ENCODE measurements at regions not wholly inside any gene's neighbourhood (a gene's known extent, or its start where the extent isn't known, plus 50 kb on each side); places are given as distances from the start of the nearest gene placed in this dataset.

GRCh38 chr17:55668312-55668920 is 54.2 kb downstream of the TMEM100 start:
- Histone ChIP-seq H3K4me3 (ENCODE audit: low read length, poor library complexity, severe bottlenecking) (no peak overlapping the region), H3F3A (ENCODE audit: low read depth) (no peaks in the 10 kb centered on the region), H3K36me3 (ENCODE audit: insufficient read depth, low read length) (no peaks in the 10 kb centered on the region), H3K9me3 (ENCODE audit: insufficient read depth, low read depth, low read length) (no peaks in the 10 kb centered on the region), H3K27me3 (ENCODE audit: insufficient read depth, low read length, poor library complexity, severe bottlenecking) (peaks cover 69% of the 10 kb centered on the region), H2AFZ (ENCODE audit: low read length) (no peak overlapping the region), H4K20me1 (ENCODE audit: insufficient read depth, low read length, poor library complexity, severe bottlenecking) (no peaks in the 10 kb centered on the region), H3K9ac (ENCODE audit: low read depth, low read length, poor library complexity, severe bottlenecking) (no peak overlapping the region), H3K9me2 (replicated peaks; ENCODE audit: low read depth, low read length) (no peaks in the 10 kb centered on the region), H3K4me2 (ENCODE audit: low read depth, low read length, poor library complexity, severe bottlenecking) (no peak overlapping the region), H3K79me2 (ENCODE audit: insufficient read depth, low read length) (no peaks in the 10 kb centered on the region), H3K4me1 (ENCODE audit: insufficient read depth, low read length, poor library complexity, severe bottlenecking) (no peaks in the 10 kb centered on the region)
- TF ChIP-seq CTCF (conservative IDR thresholded peaks at IDR 0.05; ENCODE audit: low read length) (no peak), EZH2phosphoT487 (IDR thresholded peaks at IDR 0.05; ENCODE audit: borderline replicate concordance) (no peak)

DNA sequence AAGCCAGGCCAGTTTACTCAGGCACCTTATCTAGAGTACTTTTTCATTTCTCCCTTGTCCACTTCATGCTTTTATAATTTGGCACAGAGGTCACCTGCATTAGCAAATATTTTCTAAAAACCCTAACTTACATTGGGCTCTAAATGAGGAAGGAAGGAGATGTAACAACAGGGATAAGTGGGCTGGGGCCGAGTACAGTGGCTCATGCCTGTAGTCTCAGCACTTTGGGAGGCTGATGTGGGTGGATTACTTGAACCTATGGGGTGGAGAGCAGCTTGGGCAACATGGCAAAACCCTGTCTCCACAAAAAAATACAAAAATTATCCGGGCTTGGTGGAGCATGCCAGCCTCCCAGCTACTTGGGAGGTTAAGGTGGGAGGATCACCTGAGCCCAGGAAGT is 55.9 kb downstream of the TMEM100 start:
- Histone ChIP-seq H4K20me1 (ENCODE audit: insufficient read depth, low read length, poor library complexity, severe bottlenecking) (no peaks in the 10 kb centered on the region), H3K9ac (ENCODE audit: low read depth, low read length, poor library complexity, severe bottlenecking) (no peak overlapping the region), H2AFZ (ENCODE audit: low read length) (no peak overlapping the region), H3K36me3 (ENCODE audit: insufficient read depth, low read length) (no peaks in the 10 kb centered on the region), H3K9me3 (ENCODE audit: insufficient read depth, low read depth, low read length) (no peaks in the 10 kb centered on the region), H3K4me2 (ENCODE audit: low read depth, low read length, poor library complexity, severe bottlenecking) (no peak overlapping the region), H3K4me3 (ENCODE audit: low read length, poor library complexity, severe bottlenecking) (no peak overlapping the region), H3K79me2 (ENCODE audit: insufficient read depth, low read length) (no peaks in the 10 kb centered on the region), H3F3A (ENCODE audit: low read depth) (no peaks in the 10 kb centered on the region), H3K27me3 (ENCODE audit: insufficient read depth, low read length, poor library complexity, severe bottlenecking) (peaks cover 86% of the 10 kb centered on the region), H3K4me1 (ENCODE audit: insufficient read depth, low read length, poor library complexity, severe bottlenecking) (no peaks in the 10 kb centered on the region), H3K9me2 (replicated peaks; ENCODE audit: low read depth, low read length) (no peaks in the 10 kb centered on the region)
- TF ChIP-seq CTCF (conservative IDR thresholded peaks at IDR 0.05; ENCODE audit: low read length), result no peak
- TF ChIP-seq EZH2phosphoT487 (IDR thresholded peaks at IDR 0.05; ENCODE audit: borderline replicate concordance), result no peak

DNA sequence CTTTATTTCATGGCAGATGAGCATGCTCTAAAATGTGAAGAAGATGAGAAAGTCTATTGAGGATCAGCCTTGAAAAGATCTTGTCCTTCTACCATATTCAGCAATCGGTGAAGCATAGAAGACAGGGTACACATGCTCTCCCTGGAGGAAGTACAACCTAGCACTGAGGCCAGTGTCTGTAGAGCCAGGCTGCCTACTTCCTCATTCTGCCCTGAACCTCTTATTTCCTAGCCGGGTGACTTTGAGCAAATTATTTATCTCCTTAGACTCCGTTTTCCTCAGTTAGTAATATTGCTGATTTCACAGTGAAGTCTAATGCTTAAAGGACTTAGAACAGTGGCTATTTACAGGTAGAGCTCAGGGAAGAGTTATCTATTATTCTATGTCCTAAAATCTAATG is 58.4 kb downstream of the TMEM100 start:
- Histone ChIP-seq H3K9me3 (ENCODE audit: insufficient read depth, low read depth, low read length) (no peaks in the 10 kb centered on the region), H3K4me2 (ENCODE audit: low read depth, low read length, poor library complexity, severe bottlenecking) (no peak overlapping the region), H2AFZ (ENCODE audit: low read length) (no peak overlapping the region)

More for the DNA sequence above, 58.4 kb downstream of the TMEM100 start:
- Histone ChIP-seq H3K36me3 (ENCODE audit: insufficient read depth, low read length) (no peaks in the 10 kb centered on the region), H3K79me2 (ENCODE audit: insufficient read depth, low read length) (no peaks in the 10 kb centered on the region), H4K20me1 (ENCODE audit: insufficient read depth, low read length, poor library complexity, severe bottlenecking) (no peaks in the 10 kb centered on the region), H3K9me2 (replicated peaks; ENCODE audit: low read depth, low read length) (no peaks in the 10 kb centered on the region), H3F3A (ENCODE audit: low read depth) (no peaks in the 10 kb centered on the region), H3K4me3 (ENCODE audit: low read length, poor library complexity, severe bottlenecking) (no peak overlapping the region), H3K9ac (ENCODE audit: low read depth, low read length, poor library complexity, severe bottlenecking) (no peak overlapping the region), H3K4me1 (ENCODE audit: insufficient read depth, low read length, poor library complexity, severe bottlenecking) (peaks cover 10% of the 10 kb centered on the region), H3K27me3 (ENCODE audit: insufficient read depth, low read length, poor library complexity, severe bottlenecking) (peaks cover 90% of the 10 kb centered on the region)
- TF ChIP-seq CTCF (conservative IDR thresholded peaks at IDR 0.05; ENCODE audit: low read length) (no peak), EZH2phosphoT487 (IDR thresholded peaks at IDR 0.05; ENCODE audit: borderline replicate concordance) (no peak)
